Colonic mucosa (tissue), 4 donors: ENCODE measurements at regions not wholly inside any gene's neighbourhood (a gene's known extent, or its start where the extent isn't known, plus 50 kb on each side); places are given as distances from the start of the nearest gene placed in this dataset.

ENCODE experiments used
- DNase-seq: peaks from one replicate; pipeline ENCODE4 v3.0.0-alpha.2; 2020
- H3K27ac ChIP-seq: fragments of 200-600 bp; one replicate; pipeline ENCODE4 v1.8.0; 2021
- H3K27me3 ChIP-seq: fragments of 200-600 bp; one replicate; pipeline ENCODE4 v1.8.0; 2021
- H3K36me3 ChIP-seq: fragments of 200-600 bp; one replicate; pipeline ENCODE4 v1.8.0; 2021
- H3K4me1 ChIP-seq: fragments of 200-600 bp; one replicate; pipeline ENCODE4 v1.8.0; 2021; ENCODE audit warnings: mild to moderate bottlenecking
- H3K4me3 ChIP-seq: fragments of 200-600 bp; one replicate; pipeline ENCODE4 v1.8.0; 2021
- H3K9ac ChIP-seq, 2 donors: one replicate each; pipeline ENCODE4 v1.7.0; 2013; ENCODE audit warnings: control low read depth in 2 of 2, low read depth in 2 of 2, low read length in 2 of 2
- H3K9me3 ChIP-seq: fragments of 200-600 bp; one replicate; pipeline ENCODE4 v1.8.0; 2021
- intact Hi-C: fragments of 100-400 bp; cut with DNase I; formaldehyde crosslinking; loops from one replicate; pipeline ENCODE4 v1.14.1; 2022
- TF ChIP-seq, protein P1 (sequence below): fragments of 200-600 bp; IDR thresholded peaks from one replicate; pipeline ENCODE4 v1.8.0; 2022; ENCODE audit warnings: antibody characterized with exemption, mild to moderate bottlenecking
- donor health status: healthy.
- donor health status: DM: no; HTN: no; CAD: no.
- donor health status: DM: no; HTN: no; CAD: no.

- Histone ChIP-seq H3K9me3 (no peaks in the 10 kb centered on the region), H3K27me3 (no peaks in the 10 kb centered on the region), H3K4me1 (no peaks in the 10 kb centered on the region), H3K4me3 (no peak overlapping the region), H3K36me3 (no peaks in the 10 kb centered on the region), H3K27ac (no peak overlapping the region), H3K9ac (no peak overlapping the region)
- TF ChIP-seq, protein P1, sequence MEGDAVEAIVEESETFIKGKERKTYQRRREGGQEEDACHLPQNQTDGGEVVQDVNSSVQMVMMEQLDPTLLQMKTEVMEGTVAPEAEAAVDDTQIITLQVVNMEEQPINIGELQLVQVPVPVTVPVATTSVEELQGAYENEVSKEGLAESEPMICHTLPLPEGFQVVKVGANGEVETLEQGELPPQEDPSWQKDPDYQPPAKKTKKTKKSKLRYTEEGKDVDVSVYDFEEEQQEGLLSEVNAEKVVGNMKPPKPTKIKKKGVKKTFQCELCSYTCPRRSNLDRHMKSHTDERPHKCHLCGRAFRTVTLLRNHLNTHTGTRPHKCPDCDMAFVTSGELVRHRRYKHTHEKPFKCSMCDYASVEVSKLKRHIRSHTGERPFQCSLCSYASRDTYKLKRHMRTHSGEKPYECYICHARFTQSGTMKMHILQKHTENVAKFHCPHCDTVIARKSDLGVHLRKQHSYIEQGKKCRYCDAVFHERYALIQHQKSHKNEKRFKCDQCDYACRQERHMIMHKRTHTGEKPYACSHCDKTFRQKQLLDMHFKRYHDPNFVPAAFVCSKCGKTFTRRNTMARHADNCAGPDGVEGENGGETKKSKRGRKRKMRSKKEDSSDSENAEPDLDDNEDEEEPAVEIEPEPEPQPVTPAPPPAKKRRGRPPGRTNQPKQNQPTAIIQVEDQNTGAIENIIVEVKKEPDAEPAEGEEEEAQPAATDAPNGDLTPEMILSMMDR: no peak
- no peak for DNase-seq
- intact Hi-C loops: no loop called here
These were observed 805.0 kb upstream of the PTPRD start for GRCh38 chr9:11417782-11418181.

GRCh38 chr9:11431490-11431889 lies 818.7 kb upstream of the PTPRD start:
- no peak for DNase-seq
- no peaks in the 10 kb centered on the region for H3K36me3 ChIP-seq
- TF ChIP-seq, protein P1: no peak
- no peaks in the 10 kb centered on the region for H3K4me1 ChIP-seq
- no peaks in the 10 kb centered on the region for H3K27me3 ChIP-seq
- intact Hi-C loops: no loop called here
- no peaks in the 10 kb centered on the region for H3K9me3 ChIP-seq
- H3K27ac ChIP-seq: no peak overlapping the region
- no peak overlapping the region for H3K4me3 ChIP-seq
- H3K9ac ChIP-seq: no peak overlapping the region

DNA sequence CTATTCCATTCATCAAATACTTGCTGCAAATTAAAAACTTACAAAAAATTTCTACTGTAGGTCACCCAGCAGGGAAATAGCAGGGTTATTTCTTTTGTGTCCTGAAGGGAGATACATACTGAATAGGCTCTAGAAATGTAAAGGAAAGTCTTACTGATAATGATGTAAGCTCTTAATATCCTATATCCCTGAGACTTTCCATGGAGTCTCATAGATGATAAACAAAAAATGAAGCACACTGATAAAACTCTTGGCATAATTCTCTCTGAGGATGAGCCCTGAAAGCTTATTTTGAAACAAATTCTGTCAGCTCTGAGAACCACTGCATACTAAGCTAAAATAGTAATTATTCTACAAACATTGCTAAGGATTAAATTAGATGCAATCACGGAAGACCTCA lies 819.6 kb upstream of the PTPRD start:
- intact Hi-C loops: no loop called here
- TF ChIP-seq, protein P1: no peak
- Histone ChIP-seq H3K9ac (no peak overlapping the region), H3K27ac (no peak overlapping the region), H3K36me3 (no peaks in the 10 kb centered on the region), H3K4me1 (no peaks in the 10 kb centered on the region), H3K9me3 (no peaks in the 10 kb centered on the region), H3K27me3 (no peaks in the 10 kb centered on the region), H3K4me3 (no peak overlapping the region)
- no peak for DNase-seq

DNA sequence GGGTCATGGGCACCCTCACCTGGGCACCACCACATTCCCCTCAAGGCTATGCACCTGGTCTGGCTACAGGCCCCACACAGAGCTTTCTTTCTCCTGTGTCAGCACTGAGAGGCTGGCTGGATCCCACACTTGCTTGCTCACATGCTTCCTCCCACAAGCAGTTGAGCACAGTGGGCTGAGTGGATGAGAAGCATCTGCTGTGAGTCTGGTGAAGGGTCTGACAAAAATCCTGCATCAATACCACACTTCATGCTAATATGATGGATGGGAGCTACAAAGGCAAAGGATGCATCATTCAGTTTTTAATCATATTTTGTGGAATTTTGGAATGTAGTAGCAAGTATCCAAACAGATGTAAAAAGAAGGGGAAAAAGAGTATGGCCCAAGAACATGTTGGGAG lies 830.8 kb upstream of the PTPRD start:
- no peaks in the 10 kb centered on the region for H3K36me3 ChIP-seq
- DNase-seq: no peak
- TF ChIP-seq, protein P1: no peak
- no peak overlapping the region for H3K9ac ChIP-seq
- no peaks in the 10 kb centered on the region for H3K4me1 ChIP-seq
- no peak overlapping the region for H3K27ac ChIP-seq
- intact Hi-C loops: no loop called here
- H3K9me3 ChIP-seq: no peaks in the 10 kb centered on the region
- H3K27me3 ChIP-seq: no peaks in the 10 kb centered on the region
- H3K4me3 ChIP-seq: no peak overlapping the region

GRCh38 chr9:11457825-11458790 lies 845.3 kb upstream of the PTPRD start:
- Histone ChIP-seq H3K4me1 (no peaks in the 10 kb centered on the region), H3K27ac (no peak overlapping the region), H3K9ac (no peak overlapping the region), H3K4me3 (no peak overlapping the region), H3K36me3 (no peaks in the 10 kb centered on the region), H3K9me3 (no peaks in the 10 kb centered on the region), H3K27me3 (no peaks in the 10 kb centered on the region)
- DNase-seq: no peak
- intact Hi-C loops: no loop called here
- TF ChIP-seq, protein P1: no peak
